ENCODE measurements at regions not wholly inside any gene's neighbourhood (a gene's known extent, or its start where the extent isn't known, plus 50 kb on each side); places are given as distances from the start of the nearest gene placed in this dataset.

GRCh38 chr7:42756841-42757240, 155.0 kb downstream of the C7orf25 start (continued):
- TF ChIP-seq, protein P1, sequence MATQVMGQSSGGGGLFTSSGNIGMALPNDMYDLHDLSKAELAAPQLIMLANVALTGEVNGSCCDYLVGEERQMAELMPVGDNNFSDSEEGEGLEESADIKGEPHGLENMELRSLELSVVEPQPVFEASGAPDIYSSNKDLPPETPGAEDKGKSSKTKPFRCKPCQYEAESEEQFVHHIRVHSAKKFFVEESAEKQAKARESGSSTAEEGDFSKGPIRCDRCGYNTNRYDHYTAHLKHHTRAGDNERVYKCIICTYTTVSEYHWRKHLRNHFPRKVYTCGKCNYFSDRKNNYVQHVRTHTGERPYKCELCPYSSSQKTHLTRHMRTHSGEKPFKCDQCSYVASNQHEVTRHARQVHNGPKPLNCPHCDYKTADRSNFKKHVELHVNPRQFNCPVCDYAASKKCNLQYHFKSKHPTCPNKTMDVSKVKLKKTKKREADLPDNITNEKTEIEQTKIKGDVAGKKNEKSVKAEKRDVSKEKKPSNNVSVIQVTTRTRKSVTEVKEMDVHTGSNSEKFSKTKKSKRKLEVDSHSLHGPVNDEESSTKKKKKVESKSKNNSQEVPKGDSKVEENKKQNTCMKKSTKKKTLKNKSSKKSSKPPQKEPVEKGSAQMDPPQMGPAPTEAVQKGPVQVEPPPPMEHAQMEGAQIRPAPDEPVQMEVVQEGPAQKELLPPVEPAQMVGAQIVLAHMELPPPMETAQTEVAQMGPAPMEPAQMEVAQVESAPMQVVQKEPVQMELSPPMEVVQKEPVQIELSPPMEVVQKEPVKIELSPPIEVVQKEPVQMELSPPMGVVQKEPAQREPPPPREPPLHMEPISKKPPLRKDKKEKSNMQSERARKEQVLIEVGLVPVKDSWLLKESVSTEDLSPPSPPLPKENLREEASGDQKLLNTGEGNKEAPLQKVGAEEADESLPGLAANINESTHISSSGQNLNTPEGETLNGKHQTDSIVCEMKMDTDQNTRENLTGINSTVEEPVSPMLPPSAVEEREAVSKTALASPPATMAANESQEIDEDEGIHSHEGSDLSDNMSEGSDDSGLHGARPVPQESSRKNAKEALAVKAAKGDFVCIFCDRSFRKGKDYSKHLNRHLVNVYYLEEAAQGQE (IDR thresholded peaks at IDR 0.05; ENCODE audit: low read depth, low read length), result no peak
- no peak for TF ChIP-seq GABPA (IDR thresholded peaks at IDR 0.05; ENCODE audit: low read depth)
- TF ChIP-seq, protein P2, sequence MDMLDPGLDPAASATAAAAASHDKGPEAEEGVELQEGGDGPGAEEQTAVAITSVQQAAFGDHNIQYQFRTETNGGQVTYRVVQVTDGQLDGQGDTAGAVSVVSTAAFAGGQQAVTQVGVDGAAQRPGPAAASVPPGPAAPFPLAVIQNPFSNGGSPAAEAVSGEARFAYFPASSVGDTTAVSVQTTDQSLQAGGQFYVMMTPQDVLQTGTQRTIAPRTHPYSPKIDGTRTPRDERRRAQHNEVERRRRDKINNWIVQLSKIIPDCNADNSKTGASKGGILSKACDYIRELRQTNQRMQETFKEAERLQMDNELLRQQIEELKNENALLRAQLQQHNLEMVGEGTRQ (IDR thresholded peaks at IDR 0.05; ENCODE audit: borderline replicate concordance, low read depth, low read length), result no peak
- no peak for TF ChIP-seq EZH2phosphoT487 (IDR thresholded peaks at IDR 0.05; ENCODE audit: borderline replicate concordance, low read depth)

DNA sequence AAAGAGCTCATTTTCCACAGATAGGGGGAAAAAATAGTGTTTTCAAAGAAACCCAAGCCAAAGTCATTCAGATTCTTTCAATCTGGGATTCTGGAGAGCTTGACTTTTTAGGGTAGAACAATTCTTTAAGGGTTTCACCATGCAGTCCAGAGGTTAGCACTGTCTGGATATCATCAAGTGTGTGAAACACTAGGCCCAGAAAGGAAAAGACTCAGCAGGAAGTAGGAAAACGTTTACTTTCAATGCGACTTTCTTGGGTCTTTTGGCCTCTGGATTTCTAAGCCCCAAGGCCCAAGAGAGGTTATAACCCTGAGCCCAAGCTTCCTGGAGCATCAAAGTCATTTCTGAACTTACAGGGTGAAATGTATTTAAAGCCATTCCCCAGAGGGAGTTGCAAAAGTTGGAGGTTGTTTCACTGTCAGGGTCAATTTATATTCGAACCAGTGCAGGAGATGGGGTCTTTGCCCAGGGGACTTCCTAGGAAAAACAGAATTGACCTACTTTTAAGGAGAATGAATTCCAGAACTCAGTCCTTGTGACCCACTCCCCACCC, 158.0 kb downstream of the C7orf25 start:
- Histone ChIP-seq H3K4me2 (no peak overlapping the region), H3K27me3 (ENCODE audit: insufficient read depth) (no peaks in the 10 kb centered on the region), H3K4me3 (ENCODE audit: low read depth in 2 of 2, low read length in 1 of 2) (no peak overlapping the region), H3K27ac (ENCODE audit: low read depth in 2 of 2, low read length in 1 of 2) (no peak overlapping the region), H4K20me1 (ENCODE audit: insufficient read depth) (no peaks in the 10 kb centered on the region), H3K79me2 (ENCODE audit: insufficient read depth) (no peaks in the 10 kb centered on the region), H3K36me3 (replicated peaks in 1 of 2; ENCODE audit: control insufficient read depth in 1 of 2, insufficient read depth in 2 of 2, low read length in 1 of 2) (no peaks in the 10 kb centered on the region), H3K9ac (no peak overlapping the region), H2AFZ (ENCODE audit: low read depth) (no peak overlapping the region), H3K9me2 (no peaks in the 10 kb centered on the region), H3F3A (replicated peaks; ENCODE audit: insufficient read depth) (no peaks in the 10 kb centered on the region), H3K4me1 (ENCODE audit: control insufficient read depth in 1 of 2, insufficient read depth in 2 of 2, low read depth in 1 of 2, low read length in 1 of 2) (no peaks in the 10 kb centered on the region), H3K9me3 (no peaks in the 10 kb centered on the region)
- WGBS (ENCODE audit: low lambda C conversion rate), result 0% methylated on average over 3 of the region's 3 CpGs
- POLR2A ChIA-PET, result no interaction called here
- TF ChIP-seq POLR2AphosphoS5 (IDR thresholded peaks at IDR 0.05; ENCODE audit: low read depth, low read length), result no peak
- TF ChIP-seq, protein P3, sequence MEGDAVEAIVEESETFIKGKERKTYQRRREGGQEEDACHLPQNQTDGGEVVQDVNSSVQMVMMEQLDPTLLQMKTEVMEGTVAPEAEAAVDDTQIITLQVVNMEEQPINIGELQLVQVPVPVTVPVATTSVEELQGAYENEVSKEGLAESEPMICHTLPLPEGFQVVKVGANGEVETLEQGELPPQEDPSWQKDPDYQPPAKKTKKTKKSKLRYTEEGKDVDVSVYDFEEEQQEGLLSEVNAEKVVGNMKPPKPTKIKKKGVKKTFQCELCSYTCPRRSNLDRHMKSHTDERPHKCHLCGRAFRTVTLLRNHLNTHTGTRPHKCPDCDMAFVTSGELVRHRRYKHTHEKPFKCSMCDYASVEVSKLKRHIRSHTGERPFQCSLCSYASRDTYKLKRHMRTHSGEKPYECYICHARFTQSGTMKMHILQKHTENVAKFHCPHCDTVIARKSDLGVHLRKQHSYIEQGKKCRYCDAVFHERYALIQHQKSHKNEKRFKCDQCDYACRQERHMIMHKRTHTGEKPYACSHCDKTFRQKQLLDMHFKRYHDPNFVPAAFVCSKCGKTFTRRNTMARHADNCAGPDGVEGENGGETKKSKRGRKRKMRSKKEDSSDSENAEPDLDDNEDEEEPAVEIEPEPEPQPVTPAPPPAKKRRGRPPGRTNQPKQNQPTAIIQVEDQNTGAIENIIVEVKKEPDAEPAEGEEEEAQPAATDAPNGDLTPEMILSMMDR (IDR thresholded peaks at IDR 0.05), result no peak
- no peak for TF ChIP-seq RCOR1 (IDR thresholded peaks at IDR 0.05; ENCODE audit: low read length)
- no peak for TF ChIP-seq FOXM1 (IDR thresholded peaks at IDR 0.05; ENCODE audit: low read depth)
- TF ChIP-seq MXI1 (IDR thresholded peaks at IDR 0.05; ENCODE audit: low read depth, low read length), result no peak
- no peak for TF ChIP-seq MAX (IDR thresholded peaks at IDR 0.05; ENCODE audit: low read depth)
- no peak for TF ChIP-seq YY1 (IDR thresholded peaks at IDR 0.05; ENCODE audit: low read depth)
- TF ChIP-seq TAF1 (IDR thresholded peaks at IDR 0.05; ENCODE audit: borderline replicate concordance, low read depth, low read length), result no peak
- TF ChIP-seq ZBTB33 (IDR thresholded peaks at IDR 0.05; ENCODE audit: borderline replicate concordance, low read depth), result no peak
- no peak for TF ChIP-seq SMC3 (IDR thresholded peaks at IDR 0.05; ENCODE audit: low read depth, low read length)
- TF ChIP-seq JUND (IDR thresholded peaks at IDR 0.05), result no peak
- CTCF ChIA-PET, result interaction anchor here (1.7 kb wide), 1 partner anchor 9 kb away, joined by 7 read pairs; no protein-coding TSS in a partner anchor
- DNase-seq, result no peak

Data from SK-N-SH (cell line).